ENCODE measurements at regions not wholly inside any gene's neighbourhood (a gene's known extent, or its start where the extent isn't known, plus 50 kb on each side); places are given as distances from the start of the nearest gene placed in this dataset.

DNA sequence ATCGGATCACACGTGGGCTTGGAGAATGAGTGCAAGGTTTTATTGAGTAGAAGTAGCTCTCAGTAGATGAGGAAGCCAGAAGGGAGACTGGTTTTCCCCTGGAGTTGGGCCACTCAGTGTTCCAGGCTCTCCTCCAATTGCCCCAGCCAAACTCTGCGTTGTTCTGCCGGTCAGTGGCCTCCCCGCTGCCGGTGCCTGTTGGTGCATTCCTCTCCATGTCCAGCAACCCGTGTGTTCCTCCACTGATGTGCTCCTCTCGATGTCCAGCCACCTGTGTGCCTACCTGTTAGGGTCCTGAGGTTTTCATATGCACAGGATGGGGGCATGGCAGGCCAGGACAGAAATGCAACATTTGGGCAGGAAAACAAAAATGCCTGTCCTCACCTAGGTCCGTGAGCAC, 888.0 kb upstream of the PTPRD start:
- DNase-seq (ENCODE audit: low read depth): no peak
- Histone ChIP-seq H3K27me3 (ENCODE audit: control insufficient read depth, insufficient read depth, low read length) (no peaks in the 10 kb centered on the region), H3K36me3 (ENCODE audit: control insufficient read depth, insufficient read depth, low read length) (no peaks in the 10 kb centered on the region), H3K4me3 (ENCODE audit: low read depth, low read length) (no peak overlapping the region)
- TF ChIP-seq, protein P1, sequence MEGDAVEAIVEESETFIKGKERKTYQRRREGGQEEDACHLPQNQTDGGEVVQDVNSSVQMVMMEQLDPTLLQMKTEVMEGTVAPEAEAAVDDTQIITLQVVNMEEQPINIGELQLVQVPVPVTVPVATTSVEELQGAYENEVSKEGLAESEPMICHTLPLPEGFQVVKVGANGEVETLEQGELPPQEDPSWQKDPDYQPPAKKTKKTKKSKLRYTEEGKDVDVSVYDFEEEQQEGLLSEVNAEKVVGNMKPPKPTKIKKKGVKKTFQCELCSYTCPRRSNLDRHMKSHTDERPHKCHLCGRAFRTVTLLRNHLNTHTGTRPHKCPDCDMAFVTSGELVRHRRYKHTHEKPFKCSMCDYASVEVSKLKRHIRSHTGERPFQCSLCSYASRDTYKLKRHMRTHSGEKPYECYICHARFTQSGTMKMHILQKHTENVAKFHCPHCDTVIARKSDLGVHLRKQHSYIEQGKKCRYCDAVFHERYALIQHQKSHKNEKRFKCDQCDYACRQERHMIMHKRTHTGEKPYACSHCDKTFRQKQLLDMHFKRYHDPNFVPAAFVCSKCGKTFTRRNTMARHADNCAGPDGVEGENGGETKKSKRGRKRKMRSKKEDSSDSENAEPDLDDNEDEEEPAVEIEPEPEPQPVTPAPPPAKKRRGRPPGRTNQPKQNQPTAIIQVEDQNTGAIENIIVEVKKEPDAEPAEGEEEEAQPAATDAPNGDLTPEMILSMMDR (IDR thresholded peaks at IDR 0.05; ENCODE audit: insufficient read depth, low read length, poor library complexity, severe bottlenecking): no peak

DNA sequence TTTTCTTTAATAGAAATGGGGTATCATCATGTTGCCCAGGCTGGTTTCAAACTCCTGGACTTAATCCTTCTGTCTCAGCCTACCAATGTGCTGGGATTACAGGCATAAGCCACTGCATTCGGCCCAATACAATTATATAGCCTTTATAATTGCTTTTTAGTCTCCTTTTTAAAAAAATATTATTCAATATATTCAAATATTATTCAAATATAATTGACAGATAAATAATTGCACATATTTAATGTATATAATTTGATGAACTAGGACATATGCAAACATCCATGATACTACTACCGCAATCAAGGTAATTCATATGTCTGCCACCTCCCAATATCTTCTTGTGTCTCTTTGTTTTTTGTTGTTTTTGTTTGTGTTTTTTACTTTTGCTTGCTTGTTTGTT, 894.2 kb upstream of the PTPRD start:
- Histone ChIP-seq H3K4me3 (ENCODE audit: low read depth, low read length) (no peak overlapping the region), H3K36me3 (ENCODE audit: control insufficient read depth, insufficient read depth, low read length) (no peaks in the 10 kb centered on the region), H3K27me3 (ENCODE audit: control insufficient read depth, insufficient read depth, low read length) (no peaks in the 10 kb centered on the region)
- TF ChIP-seq, protein P1 (IDR thresholded peaks at IDR 0.05; ENCODE audit: insufficient read depth, low read length, poor library complexity, severe bottlenecking): no peak
- no peak for DNase-seq (ENCODE audit: low read depth)

DNA sequence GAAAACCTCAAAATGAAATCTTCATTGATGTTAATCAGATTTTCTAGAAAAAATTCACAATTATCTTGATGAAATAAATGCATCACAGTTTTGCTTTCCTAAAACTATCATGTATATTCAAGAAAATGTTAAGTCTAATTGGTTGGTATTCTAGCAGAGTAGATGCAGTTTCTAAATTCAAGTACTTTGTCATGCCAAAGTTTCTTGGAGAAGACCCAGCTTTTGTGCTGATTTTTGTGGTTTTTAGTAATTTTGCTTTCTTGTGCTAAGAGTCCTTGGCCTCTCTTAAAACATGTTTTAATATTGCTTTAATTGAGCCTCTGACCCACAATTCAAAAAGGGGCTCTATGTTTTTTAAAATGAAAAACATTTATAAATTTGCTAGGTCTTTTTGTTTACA, 924.8 kb upstream of the PTPRD start:
- TF ChIP-seq, protein P1 (IDR thresholded peaks at IDR 0.05; ENCODE audit: insufficient read depth, low read length, poor library complexity, severe bottlenecking): no peak

DNA sequence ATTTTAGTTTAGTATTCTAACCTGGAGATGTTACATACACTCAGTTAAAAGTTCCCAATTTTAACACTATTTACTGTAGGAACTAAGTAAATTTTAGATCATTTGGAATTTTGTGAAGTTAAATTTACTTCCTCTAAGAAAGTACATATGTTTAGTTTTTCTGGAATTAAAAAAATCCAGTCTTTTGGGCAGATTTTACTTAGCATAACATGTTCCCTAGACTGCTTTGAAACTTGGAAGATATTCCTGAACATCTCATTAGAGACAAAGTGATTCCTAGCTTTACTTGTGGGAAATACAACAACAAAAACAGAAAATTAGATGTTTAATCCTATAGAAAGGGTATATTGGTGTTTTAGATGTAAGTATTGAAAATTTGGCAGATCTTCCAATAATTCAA, 930.0 kb upstream of the PTPRD start:
- Histone ChIP-seq H3K27me3 (ENCODE audit: control insufficient read depth, insufficient read depth, low read length) (no peaks in the 10 kb centered on the region), H3K4me3 (ENCODE audit: low read depth, low read length) (no peak overlapping the region), H3K36me3 (ENCODE audit: control insufficient read depth, insufficient read depth, low read length) (no peaks in the 10 kb centered on the region)
- DNase-seq (ENCODE audit: low read depth): no peak
- TF ChIP-seq, protein P1 (IDR thresholded peaks at IDR 0.05; ENCODE audit: insufficient read depth, low read length, poor library complexity, severe bottlenecking): no peak

More for the DNA sequence above, 924.8 kb upstream of the PTPRD start:
- Histone ChIP-seq H3K36me3 (ENCODE audit: control insufficient read depth, insufficient read depth, low read length) (no peaks in the 10 kb centered on the region), H3K27me3 (ENCODE audit: control insufficient read depth, insufficient read depth, low read length) (no peaks in the 10 kb centered on the region), H3K4me3 (ENCODE audit: low read depth, low read length) (no peak overlapping the region)
- no peak for DNase-seq (ENCODE audit: low read depth)

DNA sequence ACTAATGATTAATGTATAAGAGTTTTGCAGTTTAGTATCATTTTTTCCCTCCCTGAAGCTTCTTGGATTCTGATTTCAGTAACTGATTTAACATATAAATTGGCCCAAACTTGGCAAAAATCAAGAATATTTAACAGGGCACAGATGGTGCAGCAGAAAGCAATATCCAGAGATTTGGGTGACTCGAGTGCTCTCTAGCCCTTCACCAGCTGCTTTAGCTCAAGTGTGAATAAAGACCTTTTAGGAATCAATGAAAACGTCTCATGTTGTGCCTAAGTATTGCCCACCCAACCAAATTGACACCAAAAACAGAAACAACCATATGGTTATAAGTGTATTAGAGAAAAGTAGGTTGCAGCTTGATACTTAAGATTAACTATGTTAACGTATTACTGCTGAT, 933.4 kb upstream of the PTPRD start:
- Histone ChIP-seq H3K4me3 (ENCODE audit: low read depth, low read length) (no peak overlapping the region), H3K27me3 (ENCODE audit: control insufficient read depth, insufficient read depth, low read length) (no peaks in the 10 kb centered on the region), H3K36me3 (ENCODE audit: control insufficient read depth, insufficient read depth, low read length) (no peaks in the 10 kb centered on the region)
- TF ChIP-seq, protein P1 (IDR thresholded peaks at IDR 0.05; ENCODE audit: insufficient read depth, low read length, poor library complexity, severe bottlenecking): no peak
- DNase-seq (ENCODE audit: low read depth): no peak

DNA sequence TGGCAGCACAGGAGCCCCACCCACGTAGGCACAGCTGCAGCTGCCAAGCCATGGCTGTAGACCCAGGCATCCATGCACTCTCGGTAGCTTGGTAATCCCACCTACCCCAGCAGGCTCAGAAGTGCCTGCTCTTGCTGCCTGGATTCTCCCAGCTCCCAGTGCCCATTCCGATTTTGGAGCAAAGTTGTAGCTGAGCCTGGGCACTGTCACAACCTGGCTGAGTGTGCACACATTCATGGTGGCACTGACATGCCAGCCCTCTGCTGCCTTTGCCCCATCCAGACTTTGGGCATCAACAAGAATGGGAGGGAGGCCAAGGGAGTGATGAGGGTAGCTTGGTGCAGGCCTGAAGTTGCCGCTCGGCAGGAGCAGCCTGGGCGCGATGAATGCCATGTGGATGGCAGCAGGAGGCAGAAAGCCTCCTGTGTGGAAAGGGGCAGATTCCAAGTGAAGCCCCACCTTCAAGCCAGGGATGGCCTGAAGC, 936.6 kb upstream of the PTPRD start:
- no peak for DNase-seq (ENCODE audit: low read depth)
- TF ChIP-seq, protein P1 (IDR thresholded peaks at IDR 0.05; ENCODE audit: insufficient read depth, low read length, poor library complexity, severe bottlenecking): no peak
- no peak overlapping the region for H3K4me3 ChIP-seq (ENCODE audit: low read depth, low read length)
- H3K27me3 ChIP-seq (ENCODE audit: control insufficient read depth, insufficient read depth, low read length): no peaks in the 10 kb centered on the region
- H3K36me3 ChIP-seq (ENCODE audit: control insufficient read depth, insufficient read depth, low read length): no peaks in the 10 kb centered on the region
